ENCODE measurements at regions not wholly inside any gene's neighbourhood (a gene's known extent, or its start where the extent isn't known, plus 50 kb on each side); places are given as distances from the start of the nearest gene placed in this dataset.

- no peak for TF ChIP-seq CTCF (conservative IDR thresholded peaks at IDR 0.05; ENCODE audit: low read length)
- TF ChIP-seq EZH2phosphoT487 (IDR thresholded peaks at IDR 0.05; ENCODE audit: borderline replicate concordance), result no peak
Measured at GRCh38 chr5:82335806-82336205, 57.7 kb upstream of the RPS23 start.

Data from Loucy (cell line).